Hematopoietic multipotent progenitor cell (in vitro differentiated cells): ENCODE measurements at regions not wholly inside any gene's neighbourhood (a gene's known extent, or its start where the extent isn't known, plus 50 kb on each side); places are given as distances from the start of the nearest gene placed in this dataset.
A peak's percentile ranks its signal among the peaks of the same experiment; 100 is the strongest.

Experiments
- DNase-seq, 3 donors: peaks; one replicate each; pipeline ENCODE4 v3.0.0-alpha.2; 2011 to 2015; ENCODE audit warnings: low read depth in 2 of 3, low spot score in 2 of 3

- no peak for DNase-seq
Measured at GRCh38 chr19:30082611-30083010, 140.6 kb downstream of the URI1 start.

GRCh38 chr19:30083125-30083681, 141.2 kb downstream of the URI1 start:
- no peak for DNase-seq

- no peak for DNase-seq
Measured at GRCh38 chr19:30083701-30084156, 141.7 kb downstream of the URI1 start.

GRCh38 chr19:30084390-30084819, 142.4 kb downstream of the URI1 start:
- DNase-seq, result no peak

GRCh38 chr19:30085394-30085793, 143.4 kb downstream of the URI1 start:
- DNase-seq, result peak in 1 of 3 donors; percentile 13

- DNase-seq, result no peak
Measured at GRCh38 chr19:30086220-30086619, 144.2 kb downstream of the URI1 start.

GRCh38 chr19:30086916-30087315, 144.9 kb downstream of the URI1 start:
- DNase-seq, result no peak

- DNase-seq, result no peak
Measured at GRCh38 chr19:30087381-30088138, 145.5 kb downstream of the URI1 start.

- no peak for DNase-seq
Measured at GRCh38 chr19:30088567-30088966, 146.5 kb downstream of the URI1 start.

- no peak for DNase-seq
Measured at GRCh38 chr19:30089086-30089665, 147.1 kb downstream of the URI1 start.

- no peak for DNase-seq
Measured at GRCh38 chr19:30090476-30090875, 148.4 kb downstream of the URI1 start.

- no peak for DNase-seq
Measured at GRCh38 chr19:30090963-30091362, 148.9 kb downstream of the URI1 start.

GRCh38 chr19:30091456-30091855, 149.4 kb downstream of the URI1 start:
- DNase-seq, result no peak

- DNase-seq, result no peak
Measured at GRCh38 chr19:30091856-30092255, 149.8 kb downstream of the URI1 start.

- DNase-seq, result no peak
Measured at GRCh38 chr19:30092721-30093569, 150.9 kb downstream of the URI1 start.

GRCh38 chr19:30093966-30094755, 152.1 kb downstream of the URI1 start:
- no peak for DNase-seq

- no peak for DNase-seq
Measured at GRCh38 chr19:30094756-30095140, 152.7 kb downstream of the URI1 start.

- no peak for DNase-seq
Measured at GRCh38 chr19:30095171-30095570, 153.1 kb downstream of the URI1 start.

GRCh38 chr19:30096596-30097370, 154.7 kb downstream of the URI1 start:
- DNase-seq, result no peak
